Heart right ventricle (tissue), 16 donors: ENCODE measurements at regions not wholly inside any gene's neighbourhood (a gene's known extent, or its start where the extent isn't known, plus 50 kb on each side); places are given as distances from the start of the nearest gene placed in this dataset.

ENCODE experiments used
- ATAC-seq, 8 donors: fragments of 200-7000 bp; cut with Tn5 transposase; one replicate each; pipeline ENCODE4 v1.9.1; 2020; ENCODE audit warnings: mild to moderate bottlenecking in 8 of 8, moderate library complexity in 8 of 8, moderate number of reproducible peaks in 1 of 8
- DNase-seq, 2 donors: peaks; one replicate each; pipeline ENCODE4 v3.0.0-alpha.2; 2020
- H3K27ac ChIP-seq, 10 donors: fragments of 200-600 bp; sonication (generic) in 2 of 10; one replicate each; pipeline versions ENCODE4 v1.5.0 to v1.8.0; 2020 to 2022; ENCODE audit warnings: mild to moderate bottlenecking in 3 of 10
- H3K27me3 ChIP-seq, 7 donors: fragments of 200-600 bp; one replicate each; pipeline ENCODE4 v1.8.0; 2021 to 2022; ENCODE audit warnings: mild to moderate bottlenecking in 2 of 7
- H3K36me3 ChIP-seq, 9 donors: fragments of 200-600 bp; sonication (generic) in 1 of 9; one replicate each; pipeline versions ENCODE4 v1.5.0 to v1.8.0; 2020 to 2022; ENCODE audit warnings: mild to moderate bottlenecking in 2 of 9
- H3K4me1 ChIP-seq, 9 donors: fragments of 200-600 bp; sonication (generic) in 1 of 9; one replicate each; pipeline versions ENCODE4 v1.5.0 to v1.8.0; 2020 to 2022; ENCODE audit warnings: mild to moderate bottlenecking in 4 of 9
- H3K4me3 ChIP-seq, 10 donors: fragments of 200-600 bp; sonication (generic) in 2 of 10; one replicate each; pipeline versions ENCODE4 v1.5.0 to v1.8.0; 2020 to 2022; ENCODE audit warnings: mild to moderate bottlenecking in 7 of 10, moderate library complexity in 2 of 10
- H3K9me3 ChIP-seq, 11 donors: fragments of 200-600 bp in 10 of 11; sonication (generic) in 2 of 11; one replicate each; pipeline versions ENCODE4 v1.5.0 to v1.8.0; 2013 to 2022; ENCODE audit warnings: mild to moderate bottlenecking in 2 of 11, control low read depth in 1 of 11, moderate library complexity in 1 of 11
- WGBS, 2 donors: extraction: QIAGEN DNeasy Blood & Tissue Kit; methylation state at CpG; one replicate each; pipeline ENCODE4 v1.1.7; 2013; ENCODE audit warnings: inconsistent platforms in 1 of 2; 5-methylcytosine and 5-hydroxymethylcytosine counted together
- intact Hi-C, 10 donors: fragments of 100-400 bp; cut with DNase I; formaldehyde crosslinking; loops; one replicate each; pipeline versions ENCODE4 v1.11.1 to v1.14.2; 2022
- TF ChIP-seq, protein P1 (sequence below), 9 donors: fragments of 200-600 bp; sonication (generic) in 2 of 9; IDR thresholded peaks; one replicate each; pipeline versions ENCODE4 v1.5.0 to v1.8.0; 2021 to 2022; ENCODE audit warnings: antibody characterized with exemption in 9 of 9, mild to moderate bottlenecking in 5 of 9, moderate library complexity in 1 of 9
- donor health status: Arrhythmogenic right ventricular cardiomyopathy.
- donor health status: ischemic (EF 13 %, LVEDD 7.1; RV severe dilation, severe dysfunction).
- donor health status: healthy with polysubstance abuse.
- donor health status: DM: no; HTN: yes; CAD: no.
- donor health status: DM: no; HTN: no; CAD: no.
- donor health status: ischemic (EF 25% LVEDD 6.9; RV normal size, moderate dysfunction).
- donor health status: ischemic (EF 25% LVEDD 5.7; RV mildly dilated, moderate dysfunction).
- donor health status: healthy.
- donor health status: DM: yes; HTN: yes; CAD: no.
- donor health status: Ischemic cardiomyopathy.
- donor health status: ischemic (EF 35%, LVEDD 5.7; RV mildly dilated, moderate dysfunction).
- donor health status: nonischemic (EF 11% LVEDD 7.7; RV severe dilation, severe dysfunction).
- donor health status: DM: yes; HTN: yes; CAD: no.
- donor health status: PGD.
- donor health status: ischemic (EF 29% LVEDD 5.4; RV normal size, mild dysfunction).
- donor health status: nonischemic (EF 23%, LVEDD 6.1; RV moderate dilation, normal function).

DNA sequence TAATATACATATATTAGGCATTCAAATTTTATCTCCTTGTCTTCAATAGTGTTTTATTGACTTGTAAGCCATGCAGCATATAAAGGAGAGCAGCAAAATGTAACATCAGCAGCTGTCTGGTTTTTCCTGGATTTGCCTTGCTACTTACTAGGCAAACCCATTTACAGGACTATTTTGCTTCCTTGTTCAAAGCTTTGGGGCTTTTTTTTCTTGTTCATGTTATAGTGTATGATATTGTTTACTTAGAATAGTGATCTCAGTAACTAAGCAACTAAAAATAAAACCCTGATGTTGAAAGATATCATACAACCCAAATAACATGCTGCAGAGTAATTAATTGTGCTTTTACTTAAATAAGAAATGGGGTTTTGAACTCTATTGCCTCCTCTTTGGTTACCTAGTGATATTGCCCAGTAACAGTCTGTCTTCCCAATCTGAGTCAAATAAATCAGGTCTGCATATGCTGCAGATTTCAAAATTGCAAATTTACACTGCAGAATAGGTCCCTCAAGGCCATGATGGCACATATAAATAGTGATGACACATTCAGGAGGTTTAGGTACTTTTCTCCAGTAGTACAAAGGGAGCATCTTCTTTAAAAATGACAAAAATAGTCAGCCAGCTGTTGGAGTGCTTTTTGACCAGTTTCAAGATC lies 578.1 kb upstream of the NECTIN3 start:
- Histone ChIP-seq H3K4me3 (no peak overlapping the region), H3K9me3 (peaks cover 0 to 9% (median 1%) of the 10 kb centered on the region in 11 donors), H3K36me3 (no peaks in the 10 kb centered on the region), H3K27me3 (no peaks in the 10 kb centered on the region), H3K27ac (no peak overlapping the region), H3K4me1 (no peaks in the 10 kb centered on the region)
- ATAC-seq (no peak), DNase-seq (no peak)
- TF ChIP-seq, protein P1, sequence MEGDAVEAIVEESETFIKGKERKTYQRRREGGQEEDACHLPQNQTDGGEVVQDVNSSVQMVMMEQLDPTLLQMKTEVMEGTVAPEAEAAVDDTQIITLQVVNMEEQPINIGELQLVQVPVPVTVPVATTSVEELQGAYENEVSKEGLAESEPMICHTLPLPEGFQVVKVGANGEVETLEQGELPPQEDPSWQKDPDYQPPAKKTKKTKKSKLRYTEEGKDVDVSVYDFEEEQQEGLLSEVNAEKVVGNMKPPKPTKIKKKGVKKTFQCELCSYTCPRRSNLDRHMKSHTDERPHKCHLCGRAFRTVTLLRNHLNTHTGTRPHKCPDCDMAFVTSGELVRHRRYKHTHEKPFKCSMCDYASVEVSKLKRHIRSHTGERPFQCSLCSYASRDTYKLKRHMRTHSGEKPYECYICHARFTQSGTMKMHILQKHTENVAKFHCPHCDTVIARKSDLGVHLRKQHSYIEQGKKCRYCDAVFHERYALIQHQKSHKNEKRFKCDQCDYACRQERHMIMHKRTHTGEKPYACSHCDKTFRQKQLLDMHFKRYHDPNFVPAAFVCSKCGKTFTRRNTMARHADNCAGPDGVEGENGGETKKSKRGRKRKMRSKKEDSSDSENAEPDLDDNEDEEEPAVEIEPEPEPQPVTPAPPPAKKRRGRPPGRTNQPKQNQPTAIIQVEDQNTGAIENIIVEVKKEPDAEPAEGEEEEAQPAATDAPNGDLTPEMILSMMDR (IDR thresholded peaks at IDR 0.05): no peak
- intact Hi-C loops: no loop called here

GRCh38 chr3:110494093-110494490 lies 577.5 kb upstream of the NECTIN3 start:
- DNase-seq (no peak), ATAC-seq (no peak)
- intact Hi-C loops: no loop called here
- no peaks in the 10 kb centered on the region for H3K27me3 ChIP-seq
- H3K4me3 ChIP-seq: no peak overlapping the region
- no peaks in the 10 kb centered on the region for H3K36me3 ChIP-seq
- 80 to 87% methylated on average over 1 of the region's 1 CpG for WGBS, 2 donors
- peaks cover 0 to 5% (median 0%) of the 10 kb centered on the region in 11 donors for H3K9me3 ChIP-seq
- TF ChIP-seq, protein P1 (IDR thresholded peaks at IDR 0.05): no peak
- H3K27ac ChIP-seq: no peak overlapping the region
- H3K4me1 ChIP-seq: no peaks in the 10 kb centered on the region

- intact Hi-C loops: no loop called here
- ATAC-seq (no peak), DNase-seq (no peak)
- Histone ChIP-seq H3K9me3 (peaks cover 0 to 2% (median 0%) of the 10 kb centered on the region in 11 donors), H3K27me3 (no peaks in the 10 kb centered on the region), H3K4me1 (no peaks in the 10 kb centered on the region), H3K36me3 (no peaks in the 10 kb centered on the region), H3K4me3 (no peak overlapping the region), H3K27ac (no peak overlapping the region)
- 83 to 85% methylated on average over 8 of the region's 8 CpGs for WGBS, 2 donors
- TF ChIP-seq, protein P1 (IDR thresholded peaks at IDR 0.05): no peak
Measured at GRCh38 chr3:110494728-110495127, 576.9 kb upstream of the NECTIN3 start.

- Histone ChIP-seq H3K4me1 (no peaks in the 10 kb centered on the region), H3K4me3 (no peak overlapping the region), H3K27me3 (no peaks in the 10 kb centered on the region), H3K27ac (no peak overlapping the region), H3K36me3 (no peaks in the 10 kb centered on the region), H3K9me3 (no peaks in the 10 kb centered on the region)
- intact Hi-C loops: no loop called here
- no peak for DNase-seq
- 69 to 70% methylated on average over 9 of the region's 9 CpGs for WGBS, 2 donors
- TF ChIP-seq, protein P1 (IDR thresholded peaks at IDR 0.05): no peak
- ATAC-seq: no peak
Measured at GRCh38 chr3:110495201-110495927, 576.3 kb upstream of the NECTIN3 start.
